ENCODE measurements at regions not wholly inside any gene's neighbourhood (a gene's known extent, or its start where the extent isn't known, plus 50 kb on each side); places are given as distances from the start of the nearest gene placed in this dataset.
A peak's percentile ranks its signal among the peaks of the same experiment; 100 is the strongest.

DNA sequence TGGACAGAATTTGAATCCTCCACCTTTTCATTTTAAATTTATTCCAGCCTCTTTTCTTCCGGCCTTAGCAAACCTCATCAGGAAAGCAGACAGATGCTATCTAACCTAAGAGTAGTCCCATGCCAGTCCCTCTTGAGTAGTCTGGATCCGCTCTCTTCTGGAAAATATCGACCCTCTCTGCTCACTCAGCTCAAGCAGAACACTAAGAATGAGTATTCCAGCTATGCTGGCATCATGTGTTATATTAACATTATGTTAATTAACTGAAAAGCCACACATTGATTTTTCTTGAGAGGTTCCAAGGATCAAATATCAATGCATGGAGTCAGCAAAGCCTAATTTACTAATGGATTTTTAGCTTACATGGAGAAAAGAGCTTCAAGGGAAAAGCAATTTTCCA is 161.4 kb downstream of the ID4 start:
- TF ChIP-seq, protein P1, sequence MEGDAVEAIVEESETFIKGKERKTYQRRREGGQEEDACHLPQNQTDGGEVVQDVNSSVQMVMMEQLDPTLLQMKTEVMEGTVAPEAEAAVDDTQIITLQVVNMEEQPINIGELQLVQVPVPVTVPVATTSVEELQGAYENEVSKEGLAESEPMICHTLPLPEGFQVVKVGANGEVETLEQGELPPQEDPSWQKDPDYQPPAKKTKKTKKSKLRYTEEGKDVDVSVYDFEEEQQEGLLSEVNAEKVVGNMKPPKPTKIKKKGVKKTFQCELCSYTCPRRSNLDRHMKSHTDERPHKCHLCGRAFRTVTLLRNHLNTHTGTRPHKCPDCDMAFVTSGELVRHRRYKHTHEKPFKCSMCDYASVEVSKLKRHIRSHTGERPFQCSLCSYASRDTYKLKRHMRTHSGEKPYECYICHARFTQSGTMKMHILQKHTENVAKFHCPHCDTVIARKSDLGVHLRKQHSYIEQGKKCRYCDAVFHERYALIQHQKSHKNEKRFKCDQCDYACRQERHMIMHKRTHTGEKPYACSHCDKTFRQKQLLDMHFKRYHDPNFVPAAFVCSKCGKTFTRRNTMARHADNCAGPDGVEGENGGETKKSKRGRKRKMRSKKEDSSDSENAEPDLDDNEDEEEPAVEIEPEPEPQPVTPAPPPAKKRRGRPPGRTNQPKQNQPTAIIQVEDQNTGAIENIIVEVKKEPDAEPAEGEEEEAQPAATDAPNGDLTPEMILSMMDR (IDR thresholded peaks at IDR 0.05; ENCODE audit: low read depth, low read length), result no peak
- no peak overlapping the region for H3K4me3 ChIP-seq
- H3K36me3 ChIP-seq, result no peaks in the 10 kb centered on the region
- peaks cover 14% of the 10 kb centered on the region for H3K4me1 ChIP-seq (ENCODE audit: low read depth)
- no peak overlapping the region for H3K27ac ChIP-seq
- DNase-seq (ENCODE audit: low read depth in 1 of 2, low spot score in 1 of 2), result no peak
- H3K9me3 ChIP-seq (ENCODE audit: low read depth), result no peaks in the 10 kb centered on the region
- H3K27me3 ChIP-seq, result no peaks in the 10 kb centered on the region

DNA sequence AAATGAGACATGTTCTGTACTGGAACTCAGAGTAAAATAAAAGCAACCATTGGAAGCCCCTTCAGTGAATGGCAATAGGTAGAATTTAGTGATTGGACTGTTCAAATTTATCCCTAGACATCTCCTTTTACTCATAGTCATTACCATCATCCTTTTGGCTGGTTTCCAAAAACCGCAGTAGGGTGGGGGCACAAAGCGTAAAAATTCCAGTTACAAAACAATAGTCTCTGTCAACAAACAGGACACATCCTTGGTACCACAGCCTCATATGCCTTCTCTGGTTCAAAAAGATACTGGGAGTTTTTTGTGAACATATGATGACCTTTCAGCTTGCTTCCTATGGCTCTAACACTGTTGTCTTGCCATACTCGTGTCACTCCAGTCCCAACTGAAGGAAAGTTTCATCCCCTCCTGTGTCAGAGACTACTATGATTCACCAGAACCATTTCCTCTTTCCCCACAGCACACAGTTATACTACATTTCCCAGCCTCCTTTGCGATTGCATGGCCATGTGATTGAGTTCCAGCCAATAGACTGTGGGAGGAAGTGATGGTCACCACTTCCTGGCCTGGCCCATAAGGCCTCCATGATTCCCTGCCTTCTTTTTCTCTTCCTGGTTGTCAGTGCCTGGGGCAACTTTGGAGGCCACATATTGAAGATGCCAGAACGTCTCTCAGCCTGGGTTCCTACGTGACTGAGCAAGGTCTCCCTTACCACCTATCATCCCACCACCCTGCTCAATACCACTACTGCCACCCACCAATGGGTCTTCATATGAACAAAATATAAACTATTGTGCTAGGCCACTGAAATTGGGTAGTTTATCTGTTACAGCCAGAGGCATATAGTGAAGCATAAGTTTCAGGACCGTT is 162.4 kb downstream of the ID4 start:
- Histone ChIP-seq H3K27me3 (no peaks in the 10 kb centered on the region), H3K4me3 (no peak overlapping the region)
- no peak for DNase-seq (ENCODE audit: low read depth in 1 of 2, low spot score in 1 of 2)

DNA sequence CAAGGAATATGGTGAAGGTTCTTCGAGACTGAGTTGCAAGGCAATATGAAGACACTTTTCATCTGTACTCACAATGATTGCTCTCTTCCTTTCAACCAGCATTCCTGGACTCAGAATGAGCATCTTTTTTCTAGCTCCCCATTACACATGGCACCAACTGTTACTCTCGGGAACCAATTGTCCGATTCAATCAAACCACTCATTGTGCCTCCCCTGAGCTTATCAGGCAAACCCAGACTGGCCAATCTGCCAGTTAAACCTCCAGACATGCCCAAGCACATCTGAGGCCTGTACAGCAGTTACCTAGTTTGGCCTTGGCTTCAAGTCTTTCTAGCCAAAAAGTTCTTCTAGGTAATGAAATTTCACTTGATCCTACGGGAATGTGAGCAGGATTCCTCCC is 164.1 kb downstream of the ID4 start:
- TF ChIP-seq, protein P1 (IDR thresholded peaks at IDR 0.05; ENCODE audit: low read depth, low read length), result no peak
- no peaks in the 10 kb centered on the region for H3K27me3 ChIP-seq
- no peak for DNase-seq (ENCODE audit: low read depth in 1 of 2, low spot score in 1 of 2)

More for the DNA sequence above, 162.4 kb downstream of the ID4 start:
- TF ChIP-seq, protein P1 (IDR thresholded peaks at IDR 0.05; ENCODE audit: low read depth, low read length), result no peak
- H3K9me3 ChIP-seq (ENCODE audit: low read depth), result no peaks in the 10 kb centered on the region
- H3K4me1 ChIP-seq (ENCODE audit: low read depth), result peaks cover 13% of the 10 kb centered on the region
- no peaks in the 10 kb centered on the region for H3K36me3 ChIP-seq
- no peak overlapping the region for H3K27ac ChIP-seq

DNA sequence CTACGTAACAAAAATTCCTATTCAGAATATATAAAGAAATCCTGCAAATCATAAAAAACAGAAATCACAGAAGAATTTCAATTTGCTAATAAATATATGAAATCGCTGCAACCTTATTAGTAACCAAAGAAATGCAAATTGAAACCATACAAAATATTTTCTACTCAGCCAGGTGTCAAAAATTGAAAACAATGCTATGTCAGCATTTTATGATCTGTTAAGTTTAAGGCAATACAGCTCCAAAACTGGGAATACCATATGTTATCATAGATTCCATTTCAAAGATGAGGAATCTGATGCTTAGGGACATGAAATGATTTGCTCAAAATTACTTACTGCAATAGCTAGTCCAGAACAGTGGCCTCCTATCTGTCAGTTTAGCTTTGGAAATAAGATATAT is 168.9 kb downstream of the ID4 start:
- Histone ChIP-seq H3K27ac (no peak overlapping the region), H3K4me3 (no peak overlapping the region), H3K36me3 (no peaks in the 10 kb centered on the region), H3K9me3 (ENCODE audit: low read depth) (no peaks in the 10 kb centered on the region), H3K27me3 (no peaks in the 10 kb centered on the region), H3K4me1 (ENCODE audit: low read depth) (peaks cover 24% of the 10 kb centered on the region)
- TF ChIP-seq, protein P1 (IDR thresholded peaks at IDR 0.05; ENCODE audit: low read depth, low read length), result no peak
- DNase-seq (ENCODE audit: low read depth in 1 of 2, low spot score in 1 of 2), result no peak

More for the DNA sequence above, 164.1 kb downstream of the ID4 start:
- no peaks in the 10 kb centered on the region for H3K36me3 ChIP-seq
- no peaks in the 10 kb centered on the region for H3K9me3 ChIP-seq (ENCODE audit: low read depth)
- no peaks in the 10 kb centered on the region for H3K4me1 ChIP-seq (ENCODE audit: low read depth)
- no peak overlapping the region for H3K4me3 ChIP-seq
- no peak overlapping the region for H3K27ac ChIP-seq

DNA sequence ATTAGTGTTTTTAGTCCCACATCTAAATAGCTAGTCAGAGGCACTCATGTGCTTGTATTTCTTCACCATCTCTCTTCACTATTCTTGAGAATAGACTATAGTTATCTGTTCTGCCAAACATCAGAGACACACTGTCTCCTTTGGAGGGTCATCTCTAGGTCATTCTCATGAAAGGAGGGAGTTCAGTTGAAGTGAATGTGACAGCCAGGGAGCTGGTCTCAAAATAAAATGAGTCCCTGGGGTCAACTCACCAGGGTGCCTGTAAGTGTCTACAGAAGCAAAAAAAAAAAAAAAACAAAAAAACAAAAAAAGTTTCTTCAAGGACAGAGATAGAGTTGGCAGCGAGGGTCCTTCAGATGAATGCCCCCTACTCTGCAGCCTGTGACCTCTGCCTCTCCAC is 171.0 kb downstream of the ID4 start:
- TF ChIP-seq, protein P1 (IDR thresholded peaks at IDR 0.05; ENCODE audit: low read depth, low read length), result no peak
- Histone ChIP-seq H3K36me3 (no peaks in the 10 kb centered on the region), H3K4me1 (ENCODE audit: low read depth) (peaks cover 24% of the 10 kb centered on the region), H3K9me3 (ENCODE audit: low read depth) (no peaks in the 10 kb centered on the region), H3K27ac (peak overlapping the region; percentile 89), H3K27me3 (no peaks in the 10 kb centered on the region), H3K4me3 (no peak overlapping the region)
- DNase-seq (ENCODE audit: low read depth in 1 of 2, low spot score in 1 of 2), result peak in 1 of 2 donors; percentile 55

All from cardiac muscle cell (in vitro differentiated cells and primary cell).